SK-N-MC (cell line): ENCODE measurements at regions not wholly inside any gene's neighbourhood (a gene's known extent, or its start where the extent isn't known, plus 50 kb on each side); places are given as distances from the start of the nearest gene placed in this dataset.

Experiments
- DNase-seq: peaks from one replicate; pipeline ENCODE4 v3.0.0-alpha.2; 2011; ENCODE audit warnings: low read depth, low spot score
- H3K27ac ChIP-seq: fragments of 200-600 bp; sonication (generic); 2 replicates; pipeline ENCODE4 v1.5.1; 2016; ENCODE audit warnings: mixed run types
- H3K36me3 ChIP-seq: fragments of 200-600 bp; sonication (generic); 2 replicates; pipeline ENCODE4 v1.6.1; 2017; ENCODE audit warnings: antibody characterized with exemption, low read length, mixed read lengths; ENCODE audit not compliant: insufficient read depth
- H3K4me3 ChIP-seq: fragments of 200-600 bp; sonication (generic); 2 replicates; pipeline ENCODE4 v1.5.1; 2016
- H3K9ac ChIP-seq: fragments of 200-600 bp; sonication (generic); 2 replicates; pipeline ENCODE4 v1.8.0; 2017; ENCODE audit warnings: mixed run types, mixed read lengths; ENCODE audit not compliant: insufficient read length
- H3K9me3 ChIP-seq: fragments of 200-600 bp; sonication (generic); 2 replicates; pipeline ENCODE4 v1.6.1; 2017; ENCODE audit warnings: low read depth, mild to moderate bottlenecking, antibody characterized with exemption, low read length, moderate library complexity, mixed read lengths
- EZH2 ChIP-seq: fragments of 200-600 bp; sonication (generic); IDR thresholded peaks from one replicate; pipeline ENCODE4 v1.6.1; 2017; ENCODE audit warnings: antibody characterized with exemption
- FOXP2 ChIP-seq: optimal IDR thresholded peaks from 2 replicates; pipeline ENCODE3; 2011; ENCODE audit warnings: mild to moderate bottlenecking, moderate library complexity; ENCODE audit not compliant: insufficient read depth; ENCODE audit errors: extremely low read length, control extremely low read depth
- POLR2AphosphoS5 ChIP-seq: IDR thresholded peaks from 2 replicates; pipeline ENCODE4 v1.6.1; 2012; ENCODE audit warnings: mild to moderate bottlenecking, low read depth, low read length, borderline replicate concordance

DNA sequence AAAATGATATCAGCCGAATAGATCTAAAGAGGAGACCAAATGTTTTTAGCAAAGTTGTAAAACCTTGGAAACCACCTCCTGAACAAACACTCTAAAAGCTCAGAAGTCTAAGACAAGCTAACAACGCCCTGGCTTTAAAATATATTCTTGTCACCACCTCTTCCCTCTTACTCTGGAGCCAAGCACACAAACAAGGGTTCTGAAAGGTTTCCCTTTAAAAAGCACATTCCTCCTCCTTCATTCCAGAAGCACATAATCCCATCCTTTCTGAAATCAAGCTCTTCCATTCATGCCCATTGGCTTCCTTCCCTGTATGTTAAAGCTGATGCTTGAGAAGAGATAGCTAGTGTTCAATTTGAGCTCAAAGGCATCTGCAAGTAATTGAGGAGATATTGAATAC lies 382.0 kb downstream of the LNPK start:
- Histone ChIP-seq H3K4me3 (no peak overlapping the region), H3K9ac (no peak overlapping the region), H3K27ac (no peak overlapping the region), H3K9me3 (no peaks in the 10 kb centered on the region), H3K36me3 (no peaks in the 10 kb centered on the region)
- TF ChIP-seq FOXP2 (no peak), EZH2 (no peak), POLR2AphosphoS5 (no peak)
- DNase-seq = no peak

DNA sequence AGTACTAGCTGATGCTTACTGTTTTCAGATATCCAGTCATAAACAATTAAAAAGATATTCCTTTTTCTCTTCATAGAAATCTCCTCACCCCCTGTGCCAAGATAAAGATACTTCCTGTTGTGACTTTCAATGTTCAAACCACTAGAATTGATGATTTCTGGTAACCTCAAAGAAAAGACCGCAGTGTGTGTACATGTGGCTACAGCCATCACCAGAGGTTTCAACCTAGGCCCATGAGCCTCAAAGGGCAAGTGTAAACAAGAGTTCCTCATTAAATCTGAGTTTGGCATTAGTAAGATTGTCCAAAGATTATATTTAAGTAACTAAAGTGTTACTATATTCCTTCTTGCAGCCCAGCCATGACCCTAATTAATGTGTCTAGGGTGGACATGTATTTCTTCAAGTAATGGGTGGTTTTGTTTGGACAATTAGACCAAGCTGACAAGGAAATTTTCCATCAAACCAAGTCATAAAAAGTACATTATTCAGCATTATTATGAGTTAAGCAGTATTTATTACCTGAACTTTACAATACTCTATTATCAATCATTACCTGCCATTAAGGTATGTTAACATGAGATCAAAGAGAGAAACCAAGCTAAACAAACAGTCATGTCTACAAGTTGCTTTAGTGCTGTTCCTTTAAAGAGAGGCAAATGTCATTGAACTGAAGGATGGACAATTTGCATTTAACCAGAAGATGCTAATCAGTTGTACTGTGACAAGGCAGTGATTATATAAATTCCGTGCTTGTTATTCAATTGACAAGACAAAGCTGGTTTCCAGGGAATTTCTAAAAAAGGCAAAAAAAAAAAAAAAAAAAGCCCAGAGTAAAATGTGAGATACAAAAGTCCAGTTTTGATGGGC lies 382.7 kb downstream of the LNPK start:
- Histone ChIP-seq H3K27ac (no peak overlapping the region), H3K9ac (no peak overlapping the region), H3K4me3 (no peak overlapping the region), H3K9me3 (no peaks in the 10 kb centered on the region), H3K36me3 (no peaks in the 10 kb centered on the region)
- TF ChIP-seq EZH2 (no peak), FOXP2 (no peak), POLR2AphosphoS5 (no peak)
- DNase-seq = no peak

DNA sequence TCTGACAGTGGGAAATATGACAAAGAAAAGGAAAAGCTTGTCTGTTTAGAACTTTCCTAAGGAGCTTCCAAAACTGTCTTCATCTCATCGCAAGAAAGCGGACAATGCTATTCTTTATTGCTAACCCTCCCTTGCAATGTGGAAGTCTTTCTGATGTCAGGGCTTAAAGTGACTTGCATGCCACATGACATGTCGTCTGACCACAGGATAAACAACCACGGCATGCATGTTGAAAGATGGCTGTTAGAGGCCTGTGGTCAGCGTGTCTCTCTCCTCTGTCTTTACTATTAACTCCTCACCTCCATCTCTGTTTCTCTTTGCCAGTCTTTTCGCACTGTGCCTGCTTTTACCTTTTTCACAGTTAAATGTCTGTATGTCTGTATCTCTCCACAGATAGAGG lies 389.8 kb downstream of the LNPK start:
- no peak for TF ChIP-seq EZH2
- no peak for TF ChIP-seq POLR2AphosphoS5
- no peak for TF ChIP-seq FOXP2
- no peak for DNase-seq
- H3K36me3 ChIP-seq = no peaks in the 10 kb centered on the region
- H3K4me3 ChIP-seq = no peak overlapping the region
- no peak overlapping the region for H3K9ac ChIP-seq
- no peaks in the 10 kb centered on the region for H3K9me3 ChIP-seq
- no peak overlapping the region for H3K27ac ChIP-seq

- DNase-seq = no peak
- no peaks in the 10 kb centered on the region for H3K9me3 ChIP-seq
- H3K36me3 ChIP-seq = no peaks in the 10 kb centered on the region
- TF ChIP-seq EZH2 = no peak
- TF ChIP-seq POLR2AphosphoS5 = no peak
- TF ChIP-seq FOXP2 = no peak
- peak overlapping the region; percentile 31 for H3K4me3 ChIP-seq
- H3K27ac ChIP-seq = peak overlapping the region; percentile 73
- no peak overlapping the region for H3K9ac ChIP-seq
These were observed 395.8 kb downstream of the LNPK start for GRCh38 chr2:175606010-175606841.

GRCh38 chr2:175605640-175606009 lies 396.4 kb downstream of the LNPK start:
- H3K9me3 ChIP-seq = no peaks in the 10 kb centered on the region
- H3K4me3 ChIP-seq = peak overlapping the region; percentile 31; the same call in 1 of the 2 replicates
- DNase-seq = no peak
- H3K27ac ChIP-seq = peak overlapping the region; percentile 56
- TF ChIP-seq FOXP2 (no peak), EZH2 (no peak), POLR2AphosphoS5 (no peak)
- no peaks in the 10 kb centered on the region for H3K36me3 ChIP-seq
- H3K9ac ChIP-seq = no peak overlapping the region

DNA sequence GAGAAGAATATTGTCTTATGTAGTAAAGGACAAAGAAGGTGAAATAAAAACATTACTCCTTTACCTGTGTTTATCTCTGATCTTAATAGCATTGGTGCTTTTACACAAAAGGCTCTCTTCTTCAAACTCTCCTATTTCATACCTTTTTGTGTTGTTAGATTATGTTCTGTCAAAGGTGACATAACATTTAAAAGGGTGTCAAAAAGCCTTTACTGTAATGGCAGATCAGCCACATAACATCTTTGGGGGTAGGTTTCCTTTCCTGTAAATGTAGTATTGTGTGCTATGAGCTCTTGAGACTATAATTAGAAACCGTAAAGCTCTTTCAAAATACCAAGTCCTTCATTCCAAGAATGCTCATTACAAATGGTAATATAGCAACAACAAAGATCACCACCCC lies 400.1 kb downstream of the LNPK start:
- TF ChIP-seq POLR2AphosphoS5 (no peak), EZH2 (no peak), FOXP2 (no peak)
- Histone ChIP-seq H3K4me3 (no peak overlapping the region), H3K9me3 (no peaks in the 10 kb centered on the region), H3K36me3 (no peaks in the 10 kb centered on the region), H3K9ac (no peak overlapping the region), H3K27ac (peak overlapping the region; percentile 95)
- no peak for DNase-seq

DNA sequence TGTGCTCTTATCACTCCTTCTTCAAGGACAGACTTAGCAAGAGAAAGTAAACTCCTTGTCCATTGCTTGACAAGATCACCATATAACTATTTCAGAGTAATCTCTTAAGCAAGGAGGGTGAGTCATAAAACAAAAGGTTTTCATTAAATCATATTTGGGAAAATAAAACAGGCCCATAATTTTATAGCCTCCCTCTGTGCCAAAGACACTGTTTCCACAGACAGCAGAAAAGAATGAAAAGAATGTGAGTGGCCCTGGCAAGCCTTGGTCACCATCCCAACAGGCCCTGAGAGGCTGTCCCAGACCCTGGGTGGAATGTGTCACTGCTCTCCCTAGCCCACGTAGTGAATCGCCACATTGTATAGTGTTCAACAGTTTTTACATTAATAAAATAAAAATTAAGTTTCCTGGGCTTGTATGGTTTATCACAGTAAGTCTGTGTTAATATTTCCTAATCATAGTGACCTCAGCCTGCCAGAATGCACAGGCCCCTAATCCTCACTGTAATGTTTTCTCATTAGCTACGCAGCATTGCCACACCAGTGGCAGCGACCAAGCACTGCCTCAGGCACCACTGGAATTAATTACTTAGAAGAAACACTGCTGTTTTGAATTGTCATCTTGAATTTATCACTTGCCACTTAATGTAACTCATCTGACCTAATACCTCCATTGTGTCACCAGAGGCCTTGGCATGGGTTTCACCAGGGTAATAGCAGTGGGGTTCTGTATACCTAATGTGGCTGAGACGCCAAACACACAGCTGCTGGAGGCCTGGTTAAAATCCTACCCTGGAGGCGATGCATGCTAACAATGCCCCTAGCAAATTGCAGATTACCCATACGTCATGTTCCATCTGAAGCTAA lies 401.9 kb downstream of the LNPK start:
- peak overlapping the region; percentile 55 for H3K9ac ChIP-seq
- H3K27ac ChIP-seq = peak overlapping the region; percentile 95
- no peaks in the 10 kb centered on the region for H3K9me3 ChIP-seq
- H3K36me3 ChIP-seq = no peaks in the 10 kb centered on the region
- H3K4me3 ChIP-seq = peak overlapping the region; percentile 28
- TF ChIP-seq FOXP2 (no peak), EZH2 (no peak), POLR2AphosphoS5 (peak; percentile 49; the same call in 1 of the 2 replicates)
- peak; percentile 88 for DNase-seq

DNA sequence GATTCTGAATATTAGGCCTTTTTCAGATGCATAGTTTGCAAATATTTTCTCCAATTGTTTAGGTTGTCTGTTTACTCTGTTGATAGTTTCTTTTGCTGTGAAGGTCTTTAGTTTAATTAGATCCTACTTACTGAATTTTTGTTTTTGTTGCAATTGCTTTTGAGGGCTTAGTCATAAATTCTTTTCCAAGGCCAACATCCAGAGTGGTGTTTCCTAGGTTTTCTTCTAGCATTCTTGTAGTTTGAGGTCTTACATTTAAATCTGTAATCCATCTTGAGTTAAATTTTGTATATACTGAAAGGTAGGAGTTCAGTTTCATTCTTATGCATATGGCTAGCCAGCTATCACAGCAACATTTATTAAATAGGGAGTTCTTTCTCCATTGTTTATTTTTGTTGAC lies 404.8 kb downstream of the LNPK start:
- no peak overlapping the region for H3K9ac ChIP-seq
- no peaks in the 10 kb centered on the region for H3K36me3 ChIP-seq
- peak overlapping the region; percentile 56; the same call in 1 of the 2 replicates for H3K27ac ChIP-seq
- TF ChIP-seq EZH2 (no peak), POLR2AphosphoS5 (no peak), FOXP2 (no peak)
- H3K9me3 ChIP-seq = no peaks in the 10 kb centered on the region
- H3K4me3 ChIP-seq = no peak overlapping the region
- no peak for DNase-seq
